ENCODE measurements at regions not wholly inside any gene's neighbourhood (a gene's known extent, or its start where the extent isn't known, plus 50 kb on each side); places are given as distances from the start of the nearest gene placed in this dataset.

DNA sequence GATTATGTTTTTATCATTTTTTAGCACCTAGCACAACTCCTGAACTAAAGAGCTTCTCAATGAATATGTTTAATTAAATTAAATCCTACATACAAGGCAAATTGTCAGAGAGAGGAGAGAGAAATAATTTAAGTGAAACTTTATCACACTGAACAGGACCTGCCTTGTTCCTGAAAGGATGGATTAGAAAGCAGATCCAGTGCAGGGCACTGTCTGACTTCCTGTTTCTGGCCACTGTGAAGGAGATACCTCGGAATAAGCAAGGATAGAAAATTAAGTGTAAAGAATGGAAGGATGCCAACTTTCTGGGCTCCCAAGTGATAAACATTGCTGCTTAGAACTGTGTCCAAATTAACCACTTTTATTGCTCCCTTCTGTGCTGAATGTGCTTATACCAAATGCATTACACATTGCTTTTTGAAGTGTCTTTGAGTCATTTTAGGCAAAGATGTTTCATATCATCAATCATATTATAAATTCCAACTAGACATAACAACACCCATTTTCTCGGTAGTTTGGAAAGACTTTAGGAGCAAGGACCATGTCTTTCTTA is 89.1 kb upstream of the SPDL1 start:
- DNase-seq: peak; percentile 8 to 31 (median 26)
- Histone ChIP-seq H3K27ac (ENCODE audit: insufficient read depth in 1 of 2, low read depth in 1 of 2, low read length in 2 of 2, poor library complexity in 1 of 2, severe bottlenecking in 2 of 2) (no peak overlapping the region), H3K9me3 (ENCODE audit: control extremely low read depth in 1 of 5, control insufficient read depth in 4 of 5, insufficient read depth in 2 of 5, low read depth in 1 of 5, low read length in 4 of 5) (no peaks in the 10 kb centered on the region), H3K4me1 (ENCODE audit: control extremely low read depth in 1 of 4, control insufficient read depth in 4 of 4, insufficient read depth in 4 of 4, low read length in 3 of 4) (peaks cover 0 to 3% (median 0%) of the 10 kb centered on the region in 4 experiments), H3K27me3 (replicated peaks in 2 of 5; ENCODE audit: control insufficient read depth in 4 of 5, insufficient read depth in 5 of 5, low read length in 4 of 5) (peaks cover 0 to 2% (median 0%) of the 10 kb centered on the region in 5 experiments), H3K4me3 (ENCODE audit: control insufficient read depth in 1 of 7, extremely low read depth in 1 of 7, insufficient read depth in 4 of 7, low read depth in 2 of 7, low read length in 6 of 7) (no peak overlapping the region), H3K36me3 (ENCODE audit: control insufficient read depth in 4 of 4, insufficient read depth in 4 of 4, low read length in 3 of 4) (no peaks in the 10 kb centered on the region)
- POLR2A ChIA-PET: no interaction called here
- CTCF ChIA-PET: no interaction called here
- no CpG with 5 or more reads among the region's 2 CpGs for WGBS (ENCODE audit: insufficient coverage)

GRCh38 chr5:169474226-169474625 is 109.3 kb upstream of the SPDL1 start:
- Histone ChIP-seq H3K9me3 (ENCODE audit: control extremely low read depth in 1 of 5, control insufficient read depth in 4 of 5, insufficient read depth in 2 of 5, low read depth in 1 of 5, low read length in 4 of 5) (no peaks in the 10 kb centered on the region), H3K36me3 (ENCODE audit: control insufficient read depth in 4 of 4, insufficient read depth in 4 of 4, low read length in 3 of 4) (no peaks in the 10 kb centered on the region), H3K27ac (ENCODE audit: insufficient read depth in 1 of 2, low read depth in 1 of 2, low read length in 2 of 2, poor library complexity in 1 of 2, severe bottlenecking in 2 of 2) (no peak overlapping the region), H3K4me3 (ENCODE audit: control insufficient read depth in 1 of 7, extremely low read depth in 1 of 7, insufficient read depth in 4 of 7, low read depth in 2 of 7, low read length in 6 of 7) (no peak overlapping the region), H3K27me3 (replicated peaks in 2 of 5; ENCODE audit: control insufficient read depth in 4 of 5, insufficient read depth in 5 of 5, low read length in 4 of 5) (peaks cover 0 to 7% (median 2%) of the 10 kb centered on the region in 5 experiments), H3K4me1 (ENCODE audit: control extremely low read depth in 1 of 4, control insufficient read depth in 4 of 4, insufficient read depth in 4 of 4, low read length in 3 of 4) (no peaks in the 10 kb centered on the region)
- WGBS (ENCODE audit: insufficient coverage): 100% methylated on average over 1 of the region's 3 CpGs
- ChIA-PET CTCF (no interaction called here), POLR2A (no interaction called here)
- DNase-seq: peak in 2 of 3 donors; percentile 1 to 2

- 85% methylated on average over 2 of the region's 5 CpGs for WGBS (ENCODE audit: insufficient coverage)
- CTCF ChIA-PET: no interaction called here
- no peaks in the 10 kb centered on the region for H3K9me3 ChIP-seq (ENCODE audit: control extremely low read depth in 1 of 5, control insufficient read depth in 4 of 5, insufficient read depth in 2 of 5, low read depth in 1 of 5, low read length in 4 of 5)
- peaks cover 0 to 7% (median 2%) of the 10 kb centered on the region in 5 experiments for H3K27me3 ChIP-seq (replicated peaks in 2 of 5; ENCODE audit: control insufficient read depth in 4 of 5, insufficient read depth in 5 of 5, low read length in 4 of 5)
- no peak overlapping the region for H3K27ac ChIP-seq (ENCODE audit: insufficient read depth in 1 of 2, low read depth in 1 of 2, low read length in 2 of 2, poor library complexity in 1 of 2, severe bottlenecking in 2 of 2)
- no peaks in the 10 kb centered on the region for H3K36me3 ChIP-seq (ENCODE audit: control insufficient read depth in 4 of 4, insufficient read depth in 4 of 4, low read length in 3 of 4)
- H3K4me3 ChIP-seq (ENCODE audit: control insufficient read depth in 1 of 7, extremely low read depth in 1 of 7, insufficient read depth in 4 of 7, low read depth in 2 of 7, low read length in 6 of 7): no peak overlapping the region
- no peak for DNase-seq
- no peaks in the 10 kb centered on the region for H3K4me1 ChIP-seq (ENCODE audit: control extremely low read depth in 1 of 4, control insufficient read depth in 4 of 4, insufficient read depth in 4 of 4, low read length in 3 of 4)
- POLR2A ChIA-PET: no interaction called here
Observed at GRCh38 chr5:169472544-169472943, 111.0 kb upstream of the SPDL1 start.

GRCh38 chr5:169471021-169471420 is 112.6 kb upstream of the SPDL1 start:
- H3K36me3 ChIP-seq (ENCODE audit: control insufficient read depth in 4 of 4, insufficient read depth in 4 of 4, low read length in 3 of 4): no peaks in the 10 kb centered on the region
- no peaks in the 10 kb centered on the region for H3K9me3 ChIP-seq (ENCODE audit: control extremely low read depth in 1 of 5, control insufficient read depth in 4 of 5, insufficient read depth in 2 of 5, low read depth in 1 of 5, low read length in 4 of 5)
- DNase-seq: no peak
- no peak overlapping the region for H3K4me3 ChIP-seq (ENCODE audit: control insufficient read depth in 1 of 7, extremely low read depth in 1 of 7, insufficient read depth in 4 of 7, low read depth in 2 of 7, low read length in 6 of 7)
- H3K4me1 ChIP-seq (ENCODE audit: control extremely low read depth in 1 of 4, control insufficient read depth in 4 of 4, insufficient read depth in 4 of 4, low read length in 3 of 4): no peaks in the 10 kb centered on the region
- 96% methylated on average over 4 of the region's 4 CpGs for WGBS (ENCODE audit: insufficient coverage)
- POLR2A ChIA-PET: no interaction called here
- CTCF ChIA-PET: no interaction called here
- no peak overlapping the region for H3K27ac ChIP-seq (ENCODE audit: insufficient read depth in 1 of 2, low read depth in 1 of 2, low read length in 2 of 2, poor library complexity in 1 of 2, severe bottlenecking in 2 of 2)
- peaks cover 0 to 7% (median 2%) of the 10 kb centered on the region in 5 experiments for H3K27me3 ChIP-seq (replicated peaks in 2 of 5; ENCODE audit: control insufficient read depth in 4 of 5, insufficient read depth in 5 of 5, low read length in 4 of 5)

DNA sequence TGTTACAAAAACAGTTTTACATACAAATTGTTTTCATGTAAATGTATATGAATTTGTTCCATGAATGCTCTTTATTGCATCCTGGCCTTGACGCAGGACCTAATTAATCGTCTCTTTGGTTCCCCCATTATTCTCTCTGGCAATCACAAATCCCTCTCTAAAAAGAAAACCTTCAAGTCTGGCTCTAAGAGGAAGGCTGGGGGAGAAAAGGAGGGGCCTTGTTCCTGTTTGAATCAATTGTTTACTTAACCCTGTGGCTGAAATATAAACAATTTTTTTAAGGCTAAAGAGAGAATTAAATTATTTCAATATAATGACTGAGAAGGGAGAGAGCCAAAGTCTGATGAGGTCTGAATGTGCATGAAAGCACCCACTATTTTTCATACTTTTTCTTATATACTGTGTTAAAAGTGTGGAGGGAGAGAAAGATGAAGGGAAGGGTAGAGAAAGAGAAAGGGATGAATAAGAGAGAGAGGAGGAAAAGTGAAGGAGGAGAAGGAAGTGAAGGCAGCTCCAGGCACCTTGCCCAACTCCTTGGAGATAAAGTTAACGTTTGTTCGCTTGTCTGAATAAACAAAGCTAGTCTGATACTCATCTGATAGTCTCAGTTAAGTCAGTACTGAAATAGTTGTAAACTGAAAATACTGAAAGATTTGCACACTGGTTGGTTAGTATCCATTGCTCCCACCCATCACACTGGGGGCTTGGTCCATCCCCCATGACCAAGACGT is 116.4 kb upstream of the SPDL1 start:
- H3K36me3 ChIP-seq (ENCODE audit: control insufficient read depth in 4 of 4, insufficient read depth in 4 of 4, low read length in 3 of 4): no peaks in the 10 kb centered on the region
- H3K4me3 ChIP-seq (ENCODE audit: control insufficient read depth in 1 of 7, extremely low read depth in 1 of 7, insufficient read depth in 4 of 7, low read depth in 2 of 7, low read length in 6 of 7): no peak overlapping the region
- H3K27me3 ChIP-seq (replicated peaks in 2 of 5; ENCODE audit: control insufficient read depth in 4 of 5, insufficient read depth in 5 of 5, low read length in 4 of 5): peaks cover 0 to 3% (median 0%) of the 10 kb centered on the region in 5 experiments
- H3K9me3 ChIP-seq (ENCODE audit: control extremely low read depth in 1 of 5, control insufficient read depth in 4 of 5, insufficient read depth in 2 of 5, low read depth in 1 of 5, low read length in 4 of 5): no peaks in the 10 kb centered on the region
- H3K27ac ChIP-seq (ENCODE audit: insufficient read depth in 1 of 2, low read depth in 1 of 2, low read length in 2 of 2, poor library complexity in 1 of 2, severe bottlenecking in 2 of 2): no peak overlapping the region
- POLR2A ChIA-PET: no interaction called here
- H3K4me1 ChIP-seq (ENCODE audit: control extremely low read depth in 1 of 4, control insufficient read depth in 4 of 4, insufficient read depth in 4 of 4, low read length in 3 of 4): no peaks in the 10 kb centered on the region
- CTCF ChIA-PET: no interaction called here
- DNase-seq: no peak
- WGBS (ENCODE audit: insufficient coverage): 88% methylated on average over 2 of the region's 5 CpGs

GRCh38 chr5:169460896-169461295 is 122.7 kb upstream of the SPDL1 start:
- ChIA-PET CTCF (no interaction called here), POLR2A (no interaction called here)
- 98% methylated on average over 4 of the region's 6 CpGs for WGBS (ENCODE audit: insufficient coverage)
- Histone ChIP-seq H3K4me3 (ENCODE audit: control insufficient read depth in 1 of 7, extremely low read depth in 1 of 7, insufficient read depth in 4 of 7, low read depth in 2 of 7, low read length in 6 of 7) (no peak overlapping the region), H3K27ac (ENCODE audit: insufficient read depth in 1 of 2, low read depth in 1 of 2, low read length in 2 of 2, poor library complexity in 1 of 2, severe bottlenecking in 2 of 2) (no peak overlapping the region), H3K9me3 (ENCODE audit: control extremely low read depth in 1 of 5, control insufficient read depth in 4 of 5, insufficient read depth in 2 of 5, low read depth in 1 of 5, low read length in 4 of 5) (no peaks in the 10 kb centered on the region), H3K36me3 (ENCODE audit: control insufficient read depth in 4 of 4, insufficient read depth in 4 of 4, low read length in 3 of 4) (no peaks in the 10 kb centered on the region), H3K27me3 (replicated peaks in 2 of 5; ENCODE audit: control insufficient read depth in 4 of 5, insufficient read depth in 5 of 5, low read length in 4 of 5) (peaks cover 0 to 2% (median 0%) of the 10 kb centered on the region in 5 experiments), H3K4me1 (ENCODE audit: control extremely low read depth in 1 of 4, control insufficient read depth in 4 of 4, insufficient read depth in 4 of 4, low read length in 3 of 4) (no peaks in the 10 kb centered on the region)
- DNase-seq: no peak

DNA sequence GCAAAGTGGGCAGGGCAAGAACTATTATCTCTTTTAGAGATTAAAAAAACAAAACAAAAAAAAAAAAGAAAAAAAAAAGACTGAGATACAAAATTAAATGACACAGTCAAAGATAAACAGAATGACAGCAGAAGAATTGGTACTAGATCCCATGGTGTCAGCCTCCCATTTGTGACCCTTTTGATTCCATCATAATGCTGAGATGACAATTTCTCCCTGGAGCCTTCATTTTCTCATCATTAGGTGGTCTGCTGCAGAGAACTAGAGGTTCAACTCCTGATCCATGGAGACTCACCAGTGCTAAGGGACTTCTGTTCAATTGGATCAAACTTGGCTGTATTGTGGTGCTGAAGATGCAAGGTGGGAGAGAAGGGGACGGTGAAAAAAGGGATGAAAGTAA is 123.5 kb upstream of the SPDL1 start:
- H3K36me3 ChIP-seq (ENCODE audit: control insufficient read depth in 4 of 4, insufficient read depth in 4 of 4, low read length in 3 of 4): no peaks in the 10 kb centered on the region
- no peak overlapping the region for H3K27ac ChIP-seq (ENCODE audit: insufficient read depth in 1 of 2, low read depth in 1 of 2, low read length in 2 of 2, poor library complexity in 1 of 2, severe bottlenecking in 2 of 2)
- H3K9me3 ChIP-seq (ENCODE audit: control extremely low read depth in 1 of 5, control insufficient read depth in 4 of 5, insufficient read depth in 2 of 5, low read depth in 1 of 5, low read length in 4 of 5): no peaks in the 10 kb centered on the region
- ChIA-PET CTCF (no interaction called here), POLR2A (no interaction called here)
- no peaks in the 10 kb centered on the region for H3K4me1 ChIP-seq (ENCODE audit: control extremely low read depth in 1 of 4, control insufficient read depth in 4 of 4, insufficient read depth in 4 of 4, low read length in 3 of 4)
- WGBS (ENCODE audit: insufficient coverage): 94% methylated on average over 1 of the region's 1 CpG
- no peak overlapping the region for H3K4me3 ChIP-seq (ENCODE audit: control insufficient read depth in 1 of 7, extremely low read depth in 1 of 7, insufficient read depth in 4 of 7, low read depth in 2 of 7, low read length in 6 of 7)
- no peak for DNase-seq
- peaks cover 0 to 2% (median 0%) of the 10 kb centered on the region in 5 experiments for H3K27me3 ChIP-seq (replicated peaks in 2 of 5; ENCODE audit: control insufficient read depth in 4 of 5, insufficient read depth in 5 of 5, low read length in 4 of 5)
